ENCODE measurements at regions not wholly inside any gene's neighbourhood (a gene's known extent, or its start where the extent isn't known, plus 50 kb on each side); places are given as distances from the start of the nearest gene placed in this dataset.

GRCh38 chr12:19597167-19598026, 158.1 kb downstream of the AEBP2 start:
- H3K4me1 ChIP-seq: no peaks in the 10 kb centered on the region
- DNase-seq (ENCODE audit: low spot score in 2 of 2): no peak
- no peaks in the 10 kb centered on the region for H3K27me3 ChIP-seq
- peak overlapping the region; percentile 8 for H3K27ac ChIP-seq
- no peaks in the 10 kb centered on the region for H3K36me3 ChIP-seq
- no peak overlapping the region for H3K4me3 ChIP-seq
- TF ChIP-seq CTCF (IDR thresholded peaks at IDR 0.05) (no peak), POLR2A (IDR thresholded peaks at IDR 0.05) (no peak), EP300 (IDR thresholded peaks at IDR 0.05) (no peak)
- H3K9me3 ChIP-seq: no peaks in the 10 kb centered on the region
- 58% methylated on average over 10 of the region's 10 CpGs for WGBS

DNA sequence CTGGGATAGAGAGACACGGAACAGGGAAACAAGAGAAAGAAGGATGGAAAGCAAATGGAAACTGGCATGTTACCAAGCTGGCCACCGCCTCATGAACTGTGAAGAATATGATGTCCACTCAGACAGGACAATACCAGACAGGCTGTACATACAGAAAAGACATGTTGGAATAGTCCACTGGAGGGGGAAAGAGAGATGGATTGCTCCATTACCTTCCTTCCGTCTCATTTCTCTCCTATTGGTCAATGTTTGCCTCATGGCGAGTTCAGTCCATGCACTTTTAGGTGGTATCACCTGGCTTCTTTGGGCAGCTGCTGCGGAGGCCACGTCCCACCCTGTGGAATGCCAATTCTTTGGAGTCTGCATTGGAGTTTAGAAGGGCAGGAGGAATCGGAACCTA, 166.4 kb downstream of the AEBP2 start:
- H3K9me3 ChIP-seq: no peaks in the 10 kb centered on the region
- H3K4me1 ChIP-seq: no peaks in the 10 kb centered on the region
- no peak overlapping the region for H3K4me3 ChIP-seq
- H3K27ac ChIP-seq: no peak overlapping the region
- WGBS: 95% methylated on average over 7 of the region's 7 CpGs
- DNase-seq (ENCODE audit: low spot score in 2 of 2): no peak
- H3K36me3 ChIP-seq: no peaks in the 10 kb centered on the region
- no peaks in the 10 kb centered on the region for H3K27me3 ChIP-seq
- TF ChIP-seq CTCF (IDR thresholded peaks at IDR 0.05): no peak
- no peak for TF ChIP-seq EP300 (IDR thresholded peaks at IDR 0.05)
- no peak for TF ChIP-seq POLR2A (IDR thresholded peaks at IDR 0.05)
- no peak for TF ChIP-seq POLR2AphosphoS5 (IDR thresholded peaks at IDR 0.05)

- WGBS: 37% methylated on average over 1 of the region's 1 CpG
- H3K36me3 ChIP-seq: no peaks in the 10 kb centered on the region
- no peaks in the 10 kb centered on the region for H3K4me1 ChIP-seq
- no peak overlapping the region for H3K27ac ChIP-seq
- H3K4me3 ChIP-seq: no peak overlapping the region
- no peaks in the 10 kb centered on the region for H3K9me3 ChIP-seq
- H3K27me3 ChIP-seq: no peaks in the 10 kb centered on the region
- TF ChIP-seq CTCF (IDR thresholded peaks at IDR 0.05) (no peak), POLR2AphosphoS5 (IDR thresholded peaks at IDR 0.05) (no peak), POLR2A (IDR thresholded peaks at IDR 0.05) (no peak), EP300 (IDR thresholded peaks at IDR 0.05) (no peak)
- no peak for DNase-seq (ENCODE audit: low spot score in 2 of 2)
Measured at GRCh38 chr12:19608039-19608438, 168.7 kb downstream of the AEBP2 start.

DNA sequence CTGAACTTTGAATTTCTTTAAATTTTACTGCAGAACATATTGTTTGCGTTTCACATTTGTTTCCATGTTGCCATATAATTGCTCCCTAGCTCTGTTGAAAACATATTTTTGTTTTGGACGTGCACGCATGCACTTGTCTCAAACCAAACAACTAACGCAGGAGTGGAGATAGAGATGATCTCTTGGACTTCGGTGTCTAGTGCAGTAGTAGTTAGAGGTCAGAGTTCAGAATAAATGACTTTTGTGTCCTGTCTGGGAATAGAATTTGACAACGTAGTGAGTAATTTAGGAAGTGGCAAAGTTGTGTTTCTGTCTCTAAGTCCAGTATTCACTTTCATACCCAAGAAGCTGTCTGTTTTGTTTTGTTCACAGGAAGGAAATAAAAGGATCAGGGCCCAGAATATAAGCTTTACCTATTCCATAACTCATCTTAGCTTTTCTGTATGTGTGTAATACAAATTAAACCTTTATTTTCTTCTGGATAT, 173.8 kb downstream of the AEBP2 start:
- no peaks in the 10 kb centered on the region for H3K27me3 ChIP-seq
- 86% methylated on average over 6 of the region's 6 CpGs for WGBS
- TF ChIP-seq EP300 (IDR thresholded peaks at IDR 0.05) (no peak), CTCF (IDR thresholded peaks at IDR 0.05) (no peak), POLR2AphosphoS5 (IDR thresholded peaks at IDR 0.05) (no peak), POLR2A (IDR thresholded peaks at IDR 0.05) (no peak)
- no peaks in the 10 kb centered on the region for H3K9me3 ChIP-seq
- no peak overlapping the region for H3K4me3 ChIP-seq
- H3K4me1 ChIP-seq: no peaks in the 10 kb centered on the region
- no peak overlapping the region for H3K27ac ChIP-seq
- H3K36me3 ChIP-seq: no peaks in the 10 kb centered on the region
- DNase-seq (ENCODE audit: low spot score in 2 of 2): no peak

GRCh38 chr12:19614601-19615383, 175.5 kb downstream of the AEBP2 start:
- Histone ChIP-seq H3K4me1 (no peaks in the 10 kb centered on the region), H3K36me3 (no peaks in the 10 kb centered on the region), H3K4me3 (no peak overlapping the region), H3K27ac (no peak overlapping the region), H3K9me3 (no peaks in the 10 kb centered on the region), H3K27me3 (no peaks in the 10 kb centered on the region)
- WGBS: 65% methylated on average over 6 of the region's 6 CpGs
- DNase-seq (ENCODE audit: low spot score in 2 of 2): no peak
- TF ChIP-seq EP300 (IDR thresholded peaks at IDR 0.05) (no peak), CTCF (IDR thresholded peaks at IDR 0.05) (no peak), POLR2A (IDR thresholded peaks at IDR 0.05) (no peak), POLR2AphosphoS5 (IDR thresholded peaks at IDR 0.05) (no peak)

All from suprapubic skin (tissue), 4 donors.